OCI-LY3 (cell line): ENCODE measurements at regions not wholly inside any gene's neighbourhood (a gene's known extent, or its start where the extent isn't known, plus 50 kb on each side); places are given as distances from the start of the nearest gene placed in this dataset.

Experiments
- H2AFZ ChIP-seq: fragments of 200-600, 300-600 bp; shearing (Covaris generic); 2 replicates; pipeline ENCODE4 v1.6.0; 2014; ENCODE audit warnings: antibody characterized with exemption, low read depth, low read length
- H3K27ac ChIP-seq: fragments of 200-600, 300-600 bp; sonication (generic); 2 replicates; pipeline ENCODE4 v1.5.1; 2014; ENCODE audit warnings: mild to moderate bottlenecking, low read length, moderate library complexity, mixed read lengths
- H3K27me3 ChIP-seq: fragments of 200-600, 300-600 bp; sonication (generic); 2 replicates; pipeline ENCODE4 v1.6.1; 2014; ENCODE audit warnings: low read depth, low read length, mixed read lengths
- H3K36me3 ChIP-seq: fragments of 200-600, 300-600 bp; sonication (generic); replicated peaks from 2 replicates; pipeline ENCODE3; 2014; ENCODE audit warnings: low read depth, low read length, mixed read lengths
- H3K4me1 ChIP-seq: fragments of 300-600, 200-600 bp; sonication (generic); 2 replicates; pipeline ENCODE4 v1.6.1; 2014; ENCODE audit warnings: low read length, mixed read lengths
- H3K4me2 ChIP-seq: fragments of 200-600, 300-600 bp; sonication (generic); 2 replicates; pipeline ENCODE4 v1.6.1; 2014; ENCODE audit warnings: low read length, mixed read lengths
- H3K4me3 ChIP-seq: fragments of 300-600, 200-600 bp; sonication (generic); 2 replicates; pipeline ENCODE4 v1.5.1; 2014; ENCODE audit warnings: antibody characterized with exemption, mild to moderate bottlenecking, low read length, moderate library complexity
- H3K79me2 ChIP-seq: fragments of 300-600, 200-600 bp; shearing (Covaris generic); 2 replicates; pipeline ENCODE4 v1.6.1; 2014; ENCODE audit warnings: mild to moderate bottlenecking, low read length, mixed read lengths
- H3K9ac ChIP-seq: fragments of 300-600, 200-600 bp; shearing (Covaris generic); 2 replicates; pipeline ENCODE4 v1.6.0; 2014; ENCODE audit warnings: mild to moderate bottlenecking, low read length, moderate library complexity
- H3K9me3 ChIP-seq: fragments of 200-600, 300-600 bp; shearing (Covaris generic); 2 replicates; pipeline ENCODE4 v1.6.1; 2014; ENCODE audit warnings: low read length, mixed read lengths; ENCODE audit not compliant: insufficient read depth
- H4K20me1 ChIP-seq: fragments of 200-600, 300-600 bp; sonication (generic); 2 replicates; pipeline ENCODE4 v1.6.1; 2016; ENCODE audit warnings: low read length, mixed read lengths; ENCODE audit not compliant: insufficient read depth
- CTCF ChIP-seq: fragments of 200-600, 300-600 bp; sonication (generic); IDR thresholded peaks from 2 replicates; pipeline ENCODE4 v1.5.1; 2014; ENCODE audit warnings: antibody characterized with exemption, low read length, low read depth
- EZH2phosphoT487 ChIP-seq: fragments of 200-600 bp; shearing (Covaris generic); IDR thresholded peaks from 2 replicates; pipeline ENCODE4 v1.6.1; 2018; ENCODE audit warnings: antibody characterized with exemption, mixed run types, low read depth

- Histone ChIP-seq H3K79me2 (no peaks in the 10 kb centered on the region), H3K27me3 (no peaks in the 10 kb centered on the region), H4K20me1 (no peaks in the 10 kb centered on the region), H3K9ac (no peak overlapping the region), H3K9me3 (no peaks in the 10 kb centered on the region), H3K36me3 (no peaks in the 10 kb centered on the region), H2AFZ (no peak overlapping the region), H3K27ac (no peak overlapping the region), H3K4me1 (no peaks in the 10 kb centered on the region), H3K4me2 (no peak overlapping the region), H3K4me3 (no peak overlapping the region)
- no peak for TF ChIP-seq EZH2phosphoT487
- TF ChIP-seq CTCF = no peak
Observed at GRCh38 chr3:186467969-186468368, 76.2 kb downstream of the CRYGS start.

GRCh38 chr3:186466391-186466974 is 77.7 kb downstream of the CRYGS start:
- no peaks in the 10 kb centered on the region for H3K79me2 ChIP-seq
- no peaks in the 10 kb centered on the region for H3K36me3 ChIP-seq
- TF ChIP-seq EZH2phosphoT487 (no peak), CTCF (no peak)
- H3K27me3 ChIP-seq = no peaks in the 10 kb centered on the region
- no peak overlapping the region for H3K9ac ChIP-seq
- H3K4me2 ChIP-seq = no peak overlapping the region
- H2AFZ ChIP-seq = no peak overlapping the region
- H3K4me1 ChIP-seq = no peaks in the 10 kb centered on the region
- no peak overlapping the region for H3K27ac ChIP-seq
- H4K20me1 ChIP-seq = no peaks in the 10 kb centered on the region
- H3K4me3 ChIP-seq = no peak overlapping the region
- H3K9me3 ChIP-seq = no peaks in the 10 kb centered on the region

- H3K79me2 ChIP-seq = no peaks in the 10 kb centered on the region
- H3K27me3 ChIP-seq = no peaks in the 10 kb centered on the region
- no peaks in the 10 kb centered on the region for H3K36me3 ChIP-seq
- no peaks in the 10 kb centered on the region for H4K20me1 ChIP-seq
- H3K9me3 ChIP-seq = no peaks in the 10 kb centered on the region
- no peak overlapping the region for H3K4me2 ChIP-seq
- no peak overlapping the region for H3K27ac ChIP-seq
- no peak overlapping the region for H2AFZ ChIP-seq
- no peak overlapping the region for H3K4me3 ChIP-seq
- no peak overlapping the region for H3K9ac ChIP-seq
- no peak for TF ChIP-seq EZH2phosphoT487
- H3K4me1 ChIP-seq = no peaks in the 10 kb centered on the region
Observed at GRCh38 chr3:186465508-186465907, 78.7 kb downstream of the CRYGS start.

GRCh38 chr3:186464424-186465093 is 79.6 kb downstream of the CRYGS start:
- peak; percentile 39 for TF ChIP-seq CTCF
- TF ChIP-seq EZH2phosphoT487 = no peak
- Histone ChIP-seq H3K9ac (no peak overlapping the region), H3K79me2 (no peaks in the 10 kb centered on the region), H3K36me3 (no peaks in the 10 kb centered on the region), H2AFZ (no peak overlapping the region), H3K9me3 (no peaks in the 10 kb centered on the region), H3K4me3 (no peak overlapping the region), H3K27me3 (0 out of 2 replicates have a peak, but pooled peaks cover 2% of the 10 kb centered on the region), H3K27ac (no peak overlapping the region), H4K20me1 (no peaks in the 10 kb centered on the region), H3K4me2 (no peak overlapping the region), H3K4me1 (no peaks in the 10 kb centered on the region)
